NCI-H1694 treated with DMSO at 0.1 percent for 48 hours (cell line): ENCODE measurements at regions not wholly inside any gene's neighbourhood (a gene's known extent, or its start where the extent isn't known, plus 50 kb on each side); places are given as distances from the start of the nearest gene placed in this dataset.
A peak's percentile ranks its signal among the peaks of the same experiment; 100 is the strongest.
"Not testable (repeated sequence)": the region's sequence is repeated elsewhere in the genome, so short reads cannot be mapped to it uniquely, and the experiment has no call there.

ENCODE experiments used
- DNase-seq: peaks from one replicate; lab custom pipeline; 2025; lab: John Stamatoyannopoulos, UW

- DNase-seq, result no peak
These were observed 468.2 kb upstream of the CCDC196 start for GRCh38 chr14:66017927-66018326.

- peak; percentile 89 for DNase-seq
These were observed 463.6 kb upstream of the CCDC196 start for GRCh38 chr14:66022526-66022925.

- DNase-seq, result no peak
These were observed 460.4 kb upstream of the CCDC196 start for GRCh38 chr14:66025779-66026178.

DNA sequence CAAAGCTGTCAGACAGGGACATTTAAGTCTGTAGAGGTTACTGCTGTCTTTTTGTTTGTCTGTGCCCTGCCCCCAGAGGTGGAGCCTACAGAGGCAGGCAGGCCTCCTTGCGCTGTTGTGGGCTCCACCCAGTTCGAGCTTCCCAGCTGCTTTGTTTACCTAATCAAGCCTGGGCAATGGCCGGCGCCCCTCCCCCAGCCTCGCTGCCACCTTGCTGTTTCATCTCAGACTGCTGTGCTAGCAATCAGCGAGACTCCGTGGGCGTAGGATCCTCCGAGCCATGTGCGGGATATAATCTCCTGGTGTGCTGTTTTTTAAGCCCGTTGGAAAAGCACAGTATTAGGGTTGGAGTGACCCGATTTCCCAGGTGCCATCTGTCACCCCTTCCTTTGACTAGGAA, 454.2 kb upstream of the CCDC196 start:
- DNase-seq, result not testable (repeated sequence)

DNA sequence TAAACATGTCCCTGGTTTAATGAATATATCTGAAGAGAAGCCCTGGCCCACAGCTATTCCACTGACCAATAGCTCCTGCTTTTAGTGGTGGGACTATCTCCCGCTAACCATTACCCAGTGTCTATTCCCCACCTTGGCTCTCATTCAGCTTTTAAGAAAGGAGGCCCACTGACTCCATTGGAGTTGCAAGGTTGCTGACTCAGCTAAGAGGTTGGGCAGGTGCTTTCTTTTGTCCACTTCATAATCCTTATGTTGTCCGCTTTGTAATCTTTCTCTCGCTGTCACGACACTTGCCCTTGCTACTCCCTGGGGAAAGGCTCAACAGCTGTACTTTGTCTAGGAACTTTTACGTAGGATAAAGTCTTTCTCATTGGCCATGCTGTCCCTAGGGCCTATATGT, 453.4 kb upstream of the CCDC196 start:
- DNase-seq, result no peak

DNA sequence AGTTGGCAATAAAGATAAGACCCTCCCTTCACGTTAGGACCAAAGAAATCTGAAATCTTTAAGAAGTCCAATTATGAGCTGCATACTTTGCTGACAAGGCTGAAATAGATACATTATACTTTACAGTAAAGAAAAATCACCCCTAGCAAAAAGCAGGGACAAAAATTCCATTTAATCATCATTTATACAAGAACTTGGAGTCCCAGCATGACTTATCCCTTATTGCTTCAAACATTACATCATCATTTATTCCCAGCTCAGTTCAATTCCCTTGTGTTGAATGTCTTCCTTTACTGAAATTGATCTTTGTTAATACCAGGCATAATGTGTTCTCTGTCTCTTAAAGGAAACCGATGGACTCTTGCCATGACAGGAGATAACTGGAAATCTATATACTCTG, 449.6 kb upstream of the CCDC196 start:
- no peak for DNase-seq

- DNase-seq, result no peak
These were observed 448.8 kb upstream of the CCDC196 start for GRCh38 chr14:66037361-66037760.

DNA sequence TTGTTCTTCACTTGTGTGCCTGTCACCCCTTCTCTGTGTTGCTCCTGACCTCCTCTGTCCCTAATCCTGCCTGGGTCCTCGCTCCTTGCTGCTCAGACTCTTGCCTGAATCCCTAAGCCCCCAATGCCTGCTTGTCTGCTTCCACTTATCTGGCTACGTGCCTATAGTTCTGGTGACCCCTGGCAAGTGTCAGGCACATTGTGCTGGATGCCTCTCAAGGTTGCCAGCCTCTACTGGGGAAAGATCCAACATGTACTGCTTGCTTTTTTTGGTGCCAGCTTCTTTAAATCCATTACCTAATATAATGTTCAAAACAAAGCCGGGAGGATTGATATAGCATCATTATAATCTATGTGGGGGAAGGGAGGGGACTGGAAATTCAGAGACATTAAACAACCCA, 448.0 kb upstream of the CCDC196 start:
- no peak for DNase-seq

- DNase-seq, result no peak
These were observed 447.6 kb upstream of the CCDC196 start for GRCh38 chr14:66038618-66039017.

DNA sequence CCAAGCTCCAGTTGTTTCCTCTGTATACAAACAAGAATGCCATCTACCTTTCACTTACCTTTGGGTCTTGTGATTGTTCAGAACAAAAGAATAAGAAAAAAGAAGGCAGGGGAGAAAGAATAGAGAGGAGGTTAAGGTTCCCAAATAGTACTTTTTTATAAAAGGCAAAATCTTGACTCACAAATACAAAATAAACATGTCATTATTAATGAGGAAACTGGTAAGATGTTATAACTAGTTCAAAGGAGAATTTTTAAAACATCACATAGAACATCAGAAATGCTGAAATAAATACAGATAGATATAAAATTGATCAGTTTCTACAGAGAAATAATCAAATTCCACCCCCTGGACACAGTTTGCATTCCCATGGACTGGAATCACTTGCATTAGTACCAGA, 446.7 kb upstream of the CCDC196 start:
- no peak for DNase-seq

DNA sequence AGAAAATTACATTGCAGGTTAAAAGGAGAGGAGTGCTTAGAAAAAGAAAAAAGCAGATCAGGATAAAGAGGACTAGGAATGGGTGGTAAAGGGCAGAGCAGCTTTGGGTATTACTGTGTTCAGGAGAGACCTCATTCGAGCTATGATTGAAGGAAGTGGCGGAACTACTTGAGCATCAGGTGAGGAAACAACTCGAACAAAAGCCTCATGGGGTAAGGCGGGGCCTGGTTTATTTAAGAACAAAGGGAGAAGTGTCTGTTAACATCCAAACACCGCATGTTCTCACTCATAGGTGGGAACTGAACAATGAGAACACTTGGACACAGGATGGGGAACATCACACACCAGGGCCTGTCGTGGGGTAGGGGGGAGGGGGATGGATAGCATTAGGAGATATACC, 444.6 kb upstream of the CCDC196 start:
- DNase-seq, result no peak

GRCh38 chr14:66043921-66044320, 442.2 kb upstream of the CCDC196 start:
- no peak for DNase-seq

GRCh38 chr14:66045572-66046021, 440.6 kb upstream of the CCDC196 start:
- DNase-seq, result no peak

DNA sequence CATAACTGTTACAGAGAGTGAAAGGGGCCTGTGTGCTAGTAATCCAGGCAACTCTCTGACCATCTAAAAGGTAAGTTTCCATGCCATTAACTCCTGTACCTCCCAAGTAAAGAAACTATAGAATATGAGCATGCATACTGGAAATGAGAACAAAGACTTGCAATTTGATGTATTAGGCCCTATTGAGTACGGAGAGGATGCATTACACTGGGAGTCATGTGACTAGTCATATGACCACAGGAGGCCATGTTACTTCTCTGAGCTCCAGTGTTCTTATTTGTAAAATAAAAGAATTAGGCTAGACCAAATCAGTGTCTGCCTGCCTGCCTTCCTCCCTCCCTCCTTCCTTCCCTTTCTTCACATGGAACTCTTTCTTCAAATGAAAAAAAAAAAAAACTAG, 440.1 kb upstream of the CCDC196 start:
- no peak for DNase-seq

- no peak for DNase-seq
These were observed 439.6 kb upstream of the CCDC196 start for GRCh38 chr14:66046591-66046990.

DNA sequence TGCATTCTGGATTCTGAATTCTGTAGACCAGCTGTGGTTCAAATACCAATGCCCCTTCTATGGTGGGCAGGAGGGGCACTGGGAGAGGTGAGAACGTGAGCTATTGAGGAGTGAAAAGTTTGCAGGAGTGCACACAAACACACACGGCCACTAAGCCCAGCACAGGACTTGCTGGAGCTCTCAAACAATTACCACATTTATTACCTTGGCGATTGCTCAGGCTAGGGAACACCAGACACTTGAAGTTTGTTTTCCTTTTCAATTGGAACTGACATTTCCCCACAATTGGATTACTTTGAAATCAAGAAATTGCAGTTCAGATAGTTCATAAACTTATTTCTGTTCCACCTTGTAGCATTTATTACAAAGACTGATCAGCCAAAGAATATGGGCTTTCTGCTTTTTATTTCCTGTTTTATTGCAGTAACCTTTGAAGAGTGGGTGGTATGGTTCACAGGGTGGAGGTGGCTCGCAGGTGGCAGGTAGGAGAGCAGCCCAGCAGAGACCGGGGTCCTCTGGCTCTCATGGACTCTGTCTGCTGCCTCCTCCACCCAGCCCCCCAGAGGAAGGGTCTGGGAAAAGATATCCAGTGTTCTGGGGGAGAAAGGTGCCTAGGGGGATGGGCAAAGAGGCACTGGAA, 429.8 kb upstream of the CCDC196 start:
- no peak for DNase-seq

DNA sequence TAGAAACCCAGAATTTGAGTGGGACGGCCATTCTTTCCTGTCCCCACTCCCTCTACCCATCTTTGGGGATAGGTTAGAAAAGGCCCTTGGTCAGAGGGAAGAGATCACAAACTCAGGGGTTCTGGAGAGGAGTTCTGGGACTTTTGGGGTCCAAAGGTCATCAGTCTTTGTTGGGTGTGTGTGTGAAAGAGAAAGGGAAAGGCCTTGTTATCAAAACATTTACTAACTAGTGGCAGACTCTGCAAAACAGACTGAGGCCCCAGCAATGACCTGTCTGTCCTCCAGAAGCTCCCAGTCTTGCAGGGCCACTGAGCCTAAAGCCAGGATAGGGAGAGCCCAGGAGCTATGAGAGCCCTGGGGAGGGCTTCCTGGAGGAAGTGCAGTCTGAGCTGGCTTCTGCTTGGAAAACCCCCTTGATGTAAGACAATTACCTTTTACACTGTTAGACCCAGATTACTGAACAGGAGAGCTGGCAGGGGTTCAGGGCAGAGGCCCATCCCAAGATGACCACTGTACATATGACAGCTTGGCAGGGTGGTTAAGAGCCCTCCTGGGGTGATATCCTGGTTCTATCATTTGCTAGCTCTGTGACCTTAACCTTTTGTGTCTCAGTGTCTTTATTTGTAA, 429.1 kb upstream of the CCDC196 start:
- DNase-seq, result no peak

- DNase-seq, result no peak
These were observed 421.0 kb upstream of the CCDC196 start for GRCh38 chr14:66065188-66065587.

GRCh38 chr14:66066981-66067776, 419.0 kb upstream of the CCDC196 start:
- peak; percentile 73 for DNase-seq

- no peak for DNase-seq
These were observed 417.1 kb upstream of the CCDC196 start for GRCh38 chr14:66069036-66069435.

GRCh38 chr14:66069830-66070541, 416.2 kb upstream of the CCDC196 start:
- DNase-seq, result no peak

- peak; percentile 50 for DNase-seq
These were observed 415.4 kb upstream of the CCDC196 start for GRCh38 chr14:66070542-66071319.
